IMR-90 (cell line): ENCODE measurements at regions not wholly inside any gene's neighbourhood (a gene's known extent, or its start where the extent isn't known, plus 50 kb on each side); places are given as distances from the start of the nearest gene placed in this dataset.

Experiments
- ATAC-seq: fragments of 200-7000 bp; cut with Tn5 transposase; 2 replicates; pipeline ENCODE4 v1.9.1; 2020; ENCODE audit warnings: low read depth, mild to moderate bottlenecking, moderate library complexity
- BruUV-seq: library from RNA; stranded (reverse); fragments of 400-500 nt; replicated peaks from 2 replicates; lab custom pipeline; 2021; lab: Mats Ljungman, UMichigan
- CTCF ChIA-PET: fragments of 300-600 bp; formaldehyde crosslinking; extraction: SDS; loops from one replicate; lab custom pipeline; 2021; ENCODE audit warnings: antibody characterized with exemption; lab: Yijun Ruan, JAX
- POLR2A ChIA-PET: fragments of 300-600 bp; sonication (Branson Sonifier 250); formaldehyde crosslinking; loops from one replicate; lab custom pipeline; 2022; ENCODE audit warnings: antibody characterized with exemption; ENCODE audit not compliant: unreplicated experiment; lab: Charles Lee
- DNase-seq: peaks from one replicate; pipeline ENCODE4 v3.0.0; 2013
- H2AFZ ChIP-seq: replicated peaks from 2 replicates; pipeline ENCODE3; 2013; ENCODE audit warnings: low read length, mild to moderate bottlenecking; ENCODE audit not compliant: poor library complexity
- H2AK5ac ChIP-seq: 2 replicates; pipeline ENCODE4 v1.6.1; 2013; ENCODE audit warnings: low read depth, low read length, inconsistent platforms
- H2AK9ac ChIP-seq: replicated peaks from 2 replicates; pipeline ENCODE3; 2013; ENCODE audit warnings: mild to moderate bottlenecking, low read depth, low read length, moderate library complexity; ENCODE audit not compliant: poor library complexity
- H2BK120ac ChIP-seq: 2 replicates; pipeline ENCODE4 v1.6.1; 2013; ENCODE audit warnings: low read depth, low read length, inconsistent platforms
- H2BK15ac ChIP-seq: 3 replicates; pipeline ENCODE4 v1.6.1; 2013; ENCODE audit warnings: low read depth, low read length, inconsistent platforms
- H2BK20ac ChIP-seq: 2 replicates; pipeline ENCODE4 v1.6.1; 2013; ENCODE audit warnings: low read depth, mild to moderate bottlenecking, inconsistent platforms, low read length, moderate library complexity
- H2BK5ac ChIP-seq: 2 replicates; pipeline ENCODE4 v1.6.1; 2013; ENCODE audit warnings: mild to moderate bottlenecking, low read depth, low read length, inconsistent platforms; ENCODE audit not compliant: poor library complexity, severe bottlenecking
- H3K14ac ChIP-seq: replicated peaks from 2 replicates; pipeline ENCODE4 v1.6.1; 2013; ENCODE audit warnings: low read depth, low read length, inconsistent platforms
- H3K18ac ChIP-seq: 2 replicates; pipeline ENCODE4 v1.6.1; 2013; ENCODE audit warnings: low read depth, low read length, control low read depth
- H3K23ac ChIP-seq: 2 replicates; pipeline ENCODE4 v1.6.1; 2013; ENCODE audit warnings: low read depth, low read length, inconsistent platforms
- H3K27ac ChIP-seq: 2 replicates; pipeline ENCODE4 v1.5.1; 2013; ENCODE audit warnings: mild to moderate bottlenecking, control low read depth, low read length; ENCODE audit not compliant: insufficient read depth
- H3K27me3 ChIP-seq: 2 replicates; pipeline ENCODE4 v1.6.1; 2013; ENCODE audit warnings: low read length; ENCODE audit not compliant: control insufficient read depth, insufficient read depth
- H3K36me3 ChIP-seq: 2 replicates; pipeline ENCODE4 v1.6.1; 2013; ENCODE audit warnings: low read length, mixed read lengths; ENCODE audit not compliant: control insufficient read depth, insufficient read depth
- H3K4ac ChIP-seq: 2 replicates; pipeline ENCODE4 v1.6.1; 2013; ENCODE audit warnings: low read depth, low read length, inconsistent platforms
- H3K4me1 ChIP-seq: 2 replicates; pipeline ENCODE4 v1.6.1; 2013; ENCODE audit warnings: low read length, mixed read lengths; ENCODE audit not compliant: control insufficient read depth, insufficient read depth
- H3K4me2 ChIP-seq: 2 replicates; pipeline ENCODE4 v1.6.1; 2013; ENCODE audit warnings: low read depth, mild to moderate bottlenecking, control low read depth, low read length, moderate library complexity
- H3K4me3 ChIP-seq: 2 replicates; pipeline ENCODE4 v1.5.1; 2013; ENCODE audit warnings: low read depth, mild to moderate bottlenecking, control low read depth, low read length, moderate library complexity; ENCODE audit not compliant: insufficient read depth
- H3K56ac ChIP-seq: 2 replicates; pipeline ENCODE4 v1.6.1; 2013; ENCODE audit warnings: low read length, inconsistent platforms; ENCODE audit not compliant: insufficient read depth; ENCODE audit errors: extremely low read depth
- H3K79me1 ChIP-seq, 2 experiments: 2 replicates each; pipeline ENCODE4 v1.6.1; 2013; ENCODE audit warnings: low read length in 2 of 2, inconsistent platforms in 1 of 2, low read depth in 1 of 2
- H3K9ac ChIP-seq: 2 replicates; pipeline ENCODE4 v1.6.1; 2013; ENCODE audit warnings: low read depth, low read length, control low read depth
- H3K9me1 ChIP-seq: 2 replicates; pipeline ENCODE4 v1.6.1; 2013; ENCODE audit warnings: low read length, inconsistent platforms; ENCODE audit not compliant: insufficient read depth
- H3K9me3 ChIP-seq: 2 replicates; pipeline ENCODE4 v1.6.1; 2013; ENCODE audit warnings: low read length; ENCODE audit not compliant: control insufficient read depth, insufficient read depth
- H4K20me1 ChIP-seq: 2 replicates; pipeline ENCODE4 v1.6.1; 2013; ENCODE audit warnings: low read length, inconsistent platforms; ENCODE audit not compliant: insufficient read depth
- H4K5ac ChIP-seq: 2 replicates; pipeline ENCODE4 v1.6.1; 2013; ENCODE audit warnings: mild to moderate bottlenecking, low read depth, low read length, control low read depth
- H4K8ac ChIP-seq, 2 experiments: 2 replicates each; pipeline ENCODE4 v1.6.1; 2013; ENCODE audit warnings: low read depth in 2 of 2, low read length in 2 of 2, control low read depth in 1 of 2, inconsistent platforms in 1 of 2
- H4K91ac ChIP-seq: 2 replicates; pipeline ENCODE4 v1.6.1; 2013; ENCODE audit warnings: low read depth, low read length, inconsistent platforms; ENCODE audit not compliant: insufficient read depth
- WGBS, 2 experiments: methylation state at CpG; one replicate each; pipeline versions ENCODE4 v1.1.5 to v1.1.7; 2013; ENCODE audit warnings: missing lambda C conversion rate in 2 of 2; ENCODE audit not compliant: insufficient read length in 1 of 2; ENCODE audit errors: extremely low coverage in 2 of 2; 5-methylcytosine and 5-hydroxymethylcytosine counted together
- dilution Hi-C: fragments of 300-500 bp; cut with HindIII; formaldehyde crosslinking; loops from one replicate; pipeline ENCODE4 v1.14.3; 2018; ENCODE audit warnings: low sequenced_read_pairs; ENCODE audit not compliant: unreplicated experiment
- in situ Hi-C: fragments of 300-500 bp; cut with MboI; formaldehyde crosslinking; loops from 3 replicates; pipeline ENCODE4 v1.14.3; 2019; ENCODE audit warnings: low sequenced_read_pairs, inconsistent platforms, mixed read lengths
- intact Hi-C: fragments of 100-400 bp; cut with micrococcal nuclease; formaldehyde crosslinking; loops from 2 replicates; pipeline ENCODE4 v1.10.0; 2022
- TF ChIP-seq, protein P1 (sequence below): fragments of 150-350 bp; IDR thresholded peaks from 2 replicates; pipeline ENCODE4 v1.6.1; 2016; ENCODE audit warnings: low read depth, mild to moderate bottlenecking, low read length, moderate library complexity, borderline replicate concordance

DNA sequence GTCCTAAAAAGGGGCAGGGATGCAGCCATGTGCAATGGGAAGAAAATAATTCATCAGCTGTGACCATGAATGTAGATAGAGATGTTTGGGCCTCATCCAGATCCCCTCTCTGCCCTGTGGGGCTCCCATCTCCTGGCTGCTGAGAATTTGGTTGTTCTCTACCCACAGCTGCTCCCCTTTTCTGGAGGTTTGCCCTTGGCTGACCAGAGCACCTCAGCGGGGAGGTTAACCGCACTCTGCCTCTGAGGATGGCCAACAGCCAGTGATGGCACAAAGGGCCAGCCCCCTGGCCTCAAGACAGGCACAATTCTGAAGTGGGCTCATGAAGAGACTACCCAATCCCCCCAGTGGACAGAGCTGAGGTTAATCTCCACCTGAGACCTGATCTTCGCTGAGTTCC lies 61.5 kb upstream of the SERP2 start:
- Histone ChIP-seq H3K36me3 (no peaks in the 10 kb centered on the region), H2BK120ac (peak overlapping the region; percentile 85), H3K9me1 (peaks cover 14% of the 10 kb centered on the region), H3K56ac (peak overlapping the region; percentile 39; the same call in 1 of the 2 replicates), H4K91ac (peak overlapping the region; percentile 64), H3K27me3 (no peaks in the 10 kb centered on the region), H3K14ac (peak overlapping the region; percentile 3), H3K4me2 (no peak overlapping the region), H4K8ac (peak overlapping the region; percentile 60 to 80; a peak in 3 of 4 replicates), H3K4me1 (peaks cover 14% of the 10 kb centered on the region), H2BK5ac (peak overlapping the region; percentile 22), H3K23ac (0 out of 2 replicates have a peak overlapping the region, but pooled peaks have one; percentile 20), H2AK9ac (no peak overlapping the region), H3K4ac (peak overlapping the region; percentile 85), H4K5ac (no peak overlapping the region), H3K4me3 (no peak overlapping the region), H3K9ac (no peak overlapping the region), H3K79me1 (no peaks in the 10 kb centered on the region), H2BK15ac (peak overlapping the region; percentile 100; the same call in 2 of the 3 replicates), H3K18ac (peak overlapping the region; percentile 64), H2AK5ac (peak overlapping the region; percentile 88), H3K27ac (no peak overlapping the region; the same call in 1 of the 2 replicates), H4K20me1 (peaks cover 3% of the 10 kb centered on the region; the same call in 1 of the 2 replicates), H3K9me3 (no peaks in the 10 kb centered on the region), H2AFZ (no peak overlapping the region), H2BK20ac (peak overlapping the region; percentile 85)
- BruUV-seq = no TSS peak
- WGBS, 2 experiments = 85% methylated on average over 2 of the region's 3 CpGs; no CpG with 5 or more reads in 1 of the 2 experiments
- ATAC-seq (no peak), DNase-seq (no peak)
- in situ Hi-C loops = no loop called here
- dilution Hi-C loops = no loop called here
- ChIA-PET CTCF (no interaction called here), POLR2A (no interaction called here)
- intact Hi-C loops = no loop called here
- TF ChIP-seq, protein P1, sequence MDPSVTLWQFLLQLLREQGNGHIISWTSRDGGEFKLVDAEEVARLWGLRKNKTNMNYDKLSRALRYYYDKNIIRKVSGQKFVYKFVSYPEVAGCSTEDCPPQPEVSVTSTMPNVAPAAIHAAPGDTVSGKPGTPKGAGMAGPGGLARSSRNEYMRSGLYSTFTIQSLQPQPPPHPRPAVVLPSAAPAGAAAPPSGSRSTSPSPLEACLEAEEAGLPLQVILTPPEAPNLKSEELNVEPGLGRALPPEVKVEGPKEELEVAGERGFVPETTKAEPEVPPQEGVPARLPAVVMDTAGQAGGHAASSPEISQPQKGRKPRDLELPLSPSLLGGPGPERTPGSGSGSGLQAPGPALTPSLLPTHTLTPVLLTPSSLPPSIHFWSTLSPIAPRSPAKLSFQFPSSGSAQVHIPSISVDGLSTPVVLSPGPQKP = no peak
